IPS DF 4.7 (cell line): ENCODE measurements at regions not wholly inside any gene's neighbourhood (a gene's known extent, or its start where the extent isn't known, plus 50 kb on each side); places are given as distances from the start of the nearest gene placed in this dataset.

Source experiments
- DNase-seq: peaks from one replicate; pipeline ENCODE4 v3.0.0-alpha.2; 2013; ENCODE audit warnings: low spot score; ENCODE audit errors: extremely low read depth

GRCh38 chrX:45751156-45751555, 550.5 kb upstream of the DIPK2B start:
- DNase-seq, result no peak

GRCh38 chrX:45750639-45751038, 550.0 kb upstream of the DIPK2B start:
- DNase-seq, result no peak

GRCh38 chrX:45749375-45749774, 548.7 kb upstream of the DIPK2B start:
- DNase-seq, result no peak

GRCh38 chrX:45748369-45748774, 547.7 kb upstream of the DIPK2B start:
- no peak for DNase-seq

DNA sequence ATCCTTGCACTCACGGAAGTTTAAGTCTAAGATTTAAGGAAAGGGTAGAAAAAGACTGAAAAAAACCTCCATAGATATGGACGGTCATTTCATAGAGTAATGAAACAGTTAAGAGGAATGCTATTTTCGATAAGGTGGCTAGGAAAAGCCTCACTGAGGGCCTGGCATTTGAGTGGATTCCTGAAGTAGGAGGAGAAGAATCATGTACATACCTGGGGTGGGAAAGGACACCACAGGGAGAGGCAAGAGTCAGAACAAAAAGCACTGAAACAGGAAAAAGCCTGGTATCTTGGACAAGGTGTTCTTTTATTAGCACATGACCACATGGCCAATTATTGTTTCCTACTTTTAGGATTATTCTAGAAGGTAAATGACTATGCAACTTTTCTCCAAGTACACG, 547.2 kb upstream of the DIPK2B start:
- no peak for DNase-seq

DNA sequence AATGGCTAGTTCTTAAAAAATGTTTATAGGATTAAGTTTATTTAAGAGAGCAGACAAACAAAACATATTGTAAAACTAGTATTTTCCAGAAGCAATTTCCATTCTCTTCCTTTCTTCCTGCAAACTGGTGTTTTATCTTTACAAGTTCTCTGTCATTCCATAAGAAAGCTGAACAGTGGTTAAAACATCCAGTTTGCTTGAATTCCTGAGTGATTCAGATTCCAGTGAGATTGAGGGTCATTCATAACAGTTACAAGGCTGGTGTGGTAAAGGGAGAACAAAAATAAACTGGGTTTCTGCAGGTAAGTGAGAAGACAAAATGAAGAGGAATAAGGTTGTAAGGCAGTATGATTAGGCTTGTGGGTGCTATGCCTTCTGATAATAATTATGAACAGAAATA, 544.8 kb upstream of the DIPK2B start:
- DNase-seq, result no peak

GRCh38 chrX:45743906-45744625, 543.4 kb upstream of the DIPK2B start:
- DNase-seq, result no peak

GRCh38 chrX:45743081-45743533, 542.4 kb upstream of the DIPK2B start:
- peak; percentile 2 for DNase-seq

DNA sequence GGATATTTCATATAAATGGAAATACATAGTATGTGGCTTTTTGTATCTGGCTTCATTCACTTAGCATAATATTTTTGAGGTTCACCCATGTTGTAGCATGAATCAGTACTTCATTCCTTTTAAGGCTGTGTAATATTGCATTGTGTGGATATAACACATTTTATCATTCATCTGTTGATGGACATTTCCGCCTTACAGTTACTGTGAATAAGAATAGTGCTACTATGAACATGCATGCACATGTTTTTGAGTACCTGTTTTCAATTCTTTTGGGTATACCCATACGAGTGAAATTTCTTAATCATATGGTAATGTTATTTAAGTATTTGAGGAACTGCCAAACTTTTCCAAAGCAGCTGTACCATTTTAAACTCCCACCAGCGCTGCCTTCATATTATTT, 539.6 kb upstream of the DIPK2B start:
- DNase-seq, result no peak

DNA sequence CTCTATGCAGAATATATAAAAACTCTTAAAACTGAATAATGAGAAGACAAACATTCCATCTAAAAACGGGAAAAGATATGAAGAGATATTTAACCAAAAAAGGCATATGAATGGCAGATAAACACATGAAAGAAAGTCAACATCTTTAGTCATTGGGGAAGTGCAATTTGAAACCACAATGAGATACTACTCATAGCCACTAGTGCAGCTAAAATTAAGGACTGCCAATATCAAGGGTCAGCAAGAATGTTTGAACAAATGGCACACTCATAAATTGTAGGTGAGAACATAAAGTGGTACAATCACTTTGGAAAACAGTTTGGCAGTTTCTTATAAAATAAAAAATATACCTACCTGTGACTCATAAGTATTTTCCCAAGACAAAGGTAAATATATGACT, 534.9 kb upstream of the DIPK2B start:
- no peak for DNase-seq

DNA sequence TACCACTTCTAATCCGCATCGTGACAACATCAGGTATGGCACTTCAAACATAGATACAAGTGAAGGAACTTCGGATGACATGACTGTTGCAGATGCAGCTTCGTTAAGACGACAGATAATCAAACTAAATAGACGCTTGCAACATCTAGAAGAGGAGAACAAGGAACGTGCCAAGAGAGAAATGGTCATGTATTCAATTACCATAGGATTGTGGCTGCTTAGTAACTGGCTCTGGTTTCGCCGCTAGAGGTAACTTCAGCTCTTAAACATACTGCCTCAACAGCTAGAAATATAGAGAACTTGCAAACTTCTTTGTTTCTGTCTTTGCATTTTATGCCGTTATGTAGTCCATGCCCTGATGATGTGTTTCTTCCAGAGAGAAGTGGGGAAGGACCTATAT, 530.8 kb upstream of the DIPK2B start:
- DNase-seq, result no peak

DNA sequence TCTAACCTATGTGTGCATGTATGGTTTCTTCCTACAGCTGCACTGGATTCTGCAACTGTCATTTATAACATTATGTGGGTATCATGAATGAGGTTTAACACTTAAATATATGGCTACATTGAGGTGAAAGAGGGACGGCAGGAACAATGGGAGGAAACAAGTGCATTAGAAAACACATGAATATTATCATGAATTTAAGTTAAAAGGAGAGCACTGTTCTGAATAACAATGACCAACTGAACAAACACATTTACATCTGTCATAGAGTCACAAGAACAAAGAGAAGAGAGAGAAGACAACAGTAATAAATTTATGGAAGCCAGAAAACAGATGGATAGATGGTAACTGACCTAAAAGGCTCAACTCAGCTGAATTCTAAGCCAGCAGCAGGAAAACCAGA, 527.1 kb upstream of the DIPK2B start:
- DNase-seq, result no peak

DNA sequence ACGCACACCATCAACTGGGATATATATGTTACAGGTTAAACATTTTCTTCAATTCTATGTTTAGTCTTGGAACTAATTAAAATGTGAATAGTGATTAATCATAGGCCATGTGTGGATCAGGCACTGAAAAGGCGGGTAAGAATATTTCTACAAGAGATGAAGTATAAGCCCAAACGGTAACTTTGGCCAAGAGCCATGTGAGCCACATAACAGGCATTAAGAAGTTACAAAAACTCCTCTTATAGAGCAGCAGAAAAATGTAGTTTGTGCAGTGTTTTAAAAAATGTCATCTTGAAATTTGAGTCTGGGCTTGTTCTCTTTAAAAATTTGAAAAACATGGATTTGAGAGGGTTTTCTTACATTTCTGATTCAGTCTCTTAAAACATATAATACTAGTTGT, 521.8 kb upstream of the DIPK2B start:
- DNase-seq, result no peak

DNA sequence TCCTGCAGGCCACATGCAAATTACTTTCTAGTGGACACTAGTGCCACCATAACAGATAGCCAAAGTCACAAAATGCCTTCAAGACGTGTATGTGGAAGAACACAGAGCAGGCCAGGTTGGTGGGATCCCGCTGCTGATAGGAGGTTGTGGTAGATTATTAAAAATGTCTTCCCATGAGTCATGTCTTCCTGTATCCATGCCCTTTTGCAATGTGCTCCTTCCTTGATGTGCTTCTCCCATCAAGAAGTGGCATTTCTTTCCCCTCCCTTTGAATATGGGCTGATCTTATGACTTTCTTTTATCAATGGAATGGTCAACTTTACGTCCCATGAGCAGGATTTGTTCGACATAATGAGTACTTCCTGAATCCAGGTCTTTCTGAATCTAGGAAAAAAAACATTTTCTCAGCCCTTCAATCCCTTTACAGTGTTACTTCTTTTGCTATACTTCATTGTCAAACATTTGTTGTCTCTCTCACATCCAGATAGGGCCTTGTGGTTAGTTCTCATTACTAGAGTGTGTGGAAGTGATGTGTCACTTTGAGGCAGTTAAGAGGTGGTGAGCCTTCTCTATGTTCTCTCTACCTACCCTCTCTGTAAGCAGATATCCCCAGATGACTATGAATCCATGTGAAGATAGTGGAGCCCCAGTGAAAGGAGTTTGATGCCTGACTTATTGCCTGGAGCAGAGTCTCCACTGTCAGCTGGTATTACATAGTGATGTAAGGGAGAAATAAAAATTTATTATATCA, 519.2 kb upstream of the DIPK2B start:
- no peak for DNase-seq

- DNase-seq, result no peak
Observed at GRCh38 chrX:45718676-45719075, 518.0 kb upstream of the DIPK2B start.

- DNase-seq, result no peak
Observed at GRCh38 chrX:45716750-45717149, 516.1 kb upstream of the DIPK2B start.

DNA sequence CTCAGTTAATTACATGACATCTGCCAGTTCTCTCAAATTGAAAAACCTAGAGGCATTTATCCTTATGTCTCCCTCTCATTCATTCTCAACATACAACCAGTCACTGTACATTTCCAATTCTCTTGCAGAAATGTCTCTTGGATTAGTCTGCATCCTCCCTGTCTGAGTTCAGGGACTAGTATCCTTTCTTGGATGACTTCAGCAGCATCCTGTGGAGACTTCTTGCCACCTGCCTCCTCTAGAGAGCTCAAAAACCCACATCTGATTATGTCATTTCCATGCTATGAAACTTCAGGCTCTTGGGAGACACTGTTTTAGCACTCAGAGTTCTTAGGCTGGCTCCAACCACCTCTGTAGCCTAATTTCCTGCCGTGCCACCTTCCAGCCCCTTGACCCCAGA, 515.1 kb upstream of the DIPK2B start:
- DNase-seq, result no peak

DNA sequence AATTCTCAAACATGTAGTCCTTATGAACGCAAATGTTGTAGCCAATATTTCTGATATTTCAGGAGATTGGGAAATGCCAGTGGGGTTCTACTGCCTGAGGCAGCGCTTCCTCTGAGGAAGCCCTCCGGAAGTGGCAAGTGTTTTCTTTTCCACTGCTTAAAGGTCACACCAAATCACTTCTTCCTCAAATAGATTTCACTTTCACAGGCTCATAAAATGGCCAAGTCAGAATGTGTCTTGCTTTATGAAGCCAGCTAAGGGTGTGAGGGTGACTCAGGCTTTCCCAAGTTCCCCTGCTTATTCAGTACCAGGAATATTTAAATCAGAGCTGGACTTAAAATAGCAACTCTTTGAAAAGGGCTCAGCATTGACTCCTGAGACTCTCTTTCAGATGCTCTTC, 514.2 kb upstream of the DIPK2B start:
- no peak for DNase-seq

- DNase-seq, result no peak
Observed at GRCh38 chrX:45712067-45712466, 511.4 kb upstream of the DIPK2B start.

DNA sequence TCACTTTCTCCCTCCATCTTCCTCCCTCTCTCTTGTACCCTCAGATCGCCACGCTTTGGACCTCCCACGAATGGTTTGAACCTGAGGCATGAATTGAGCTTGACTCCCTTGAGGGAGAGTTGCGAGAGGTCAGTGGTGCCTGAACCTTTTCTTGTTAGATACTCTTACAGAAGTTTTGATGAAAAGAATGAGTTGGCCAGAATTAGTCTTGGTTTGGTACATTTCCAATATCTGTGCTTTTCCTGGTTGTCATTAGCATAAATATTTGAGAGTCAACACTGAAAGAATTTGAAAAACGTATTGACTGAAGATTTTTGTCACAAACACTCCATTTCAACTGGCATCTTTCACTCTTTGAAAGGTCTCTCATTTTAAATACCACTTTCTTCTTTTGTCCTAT, 510.6 kb upstream of the DIPK2B start:
- DNase-seq, result no peak

DNA sequence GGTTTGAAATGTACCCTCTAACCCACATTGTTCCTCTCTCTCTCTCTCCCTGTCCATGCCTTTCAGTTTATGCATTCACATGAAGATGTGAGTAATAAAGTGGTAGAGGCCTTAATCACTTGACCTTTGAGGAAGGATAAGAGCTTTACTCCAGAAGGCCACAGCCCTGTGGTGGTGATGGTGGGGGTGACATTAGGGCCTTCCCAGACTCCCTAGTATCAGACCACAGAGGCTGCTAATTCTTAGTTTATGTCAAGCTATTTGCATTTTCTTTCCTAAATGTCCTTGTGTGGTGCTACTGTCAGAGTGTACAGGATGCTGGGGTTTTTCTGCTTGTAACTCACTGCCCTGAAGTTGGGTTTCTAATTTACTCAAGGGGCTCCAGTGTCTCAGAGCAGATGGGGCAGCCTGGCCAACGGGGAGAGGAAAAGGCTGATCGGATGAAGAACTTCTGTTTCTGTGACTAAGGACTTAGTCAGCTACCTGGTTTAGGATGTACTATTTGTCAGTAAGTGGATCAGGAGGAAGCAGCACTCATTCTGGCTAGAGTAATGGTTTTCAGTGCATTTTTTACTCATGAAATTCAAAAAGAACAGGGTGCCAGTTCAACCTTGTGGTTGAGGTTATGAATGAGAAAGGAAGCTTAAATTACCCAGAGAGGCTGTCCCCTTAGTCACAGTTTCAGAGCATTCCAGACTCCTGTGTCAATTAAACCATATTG, 509.6 kb upstream of the DIPK2B start:
- no peak for DNase-seq

DNA sequence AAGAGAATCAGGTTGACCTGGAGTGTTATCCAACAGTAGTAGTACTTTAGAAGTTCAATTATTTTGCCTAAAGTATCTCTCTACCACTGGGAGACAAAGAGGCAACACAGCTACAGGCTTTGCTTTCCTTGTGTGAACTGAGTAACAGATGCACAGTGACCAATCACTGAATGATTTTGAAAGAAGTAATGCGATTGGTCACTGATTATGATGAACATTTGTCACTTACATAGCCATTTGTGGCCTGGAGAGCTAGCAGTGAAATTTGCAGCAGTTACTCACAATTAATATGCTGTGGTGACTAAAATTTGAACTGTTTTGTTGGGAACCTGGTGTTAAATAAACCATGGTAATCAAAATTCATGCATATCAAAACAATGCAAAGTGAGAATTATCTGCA, 508.7 kb upstream of the DIPK2B start:
- DNase-seq, result no peak
